Stimulated activated naive CD8-positive, alpha-beta T cell treated with anti-CD3 and anti-CD28 coated beads, Interleukin-15, amount 100 ng/mL, for 72 hours (primary cell): ENCODE measurements at regions not wholly inside any gene's neighbourhood (a gene's known extent, or its start where the extent isn't known, plus 50 kb on each side); places are given as distances from the start of the nearest gene placed in this dataset.
"Not testable (repeated sequence)": the region's sequence is repeated elsewhere in the genome, so short reads cannot be mapped to it uniquely, and the experiment has no call there.

Source experiments
- ATAC-seq: fragments of 150-1000 bp; cut with Tn5 transposase; 2 replicates; pipeline ENCODE4 v1.10.0; 2021; ENCODE audit warnings: mild to moderate bottlenecking, moderate library complexity
- DNase-seq, 2 donors: peaks; one replicate each; pipeline ENCODE4 v3.0.0; 2021 to 2022
- H3K27ac Mint-ChIP-seq, 2 donors: one replicate each; pipeline ENCODE4 v1.8.0; 2022; ENCODE audit warnings: mild to moderate bottlenecking in 2 of 2, mixed read lengths in 2 of 2, moderate library complexity in 2 of 2
- H3K27me3 Mint-ChIP-seq: one replicate; pipeline ENCODE4 v1.8.0; 2022; ENCODE audit warnings: mixed read lengths
- H3K4me1 Mint-ChIP-seq: one replicate; pipeline ENCODE4 v1.8.0; 2022; ENCODE audit warnings: mild to moderate bottlenecking, mixed read lengths
- H3K4me3 Mint-ChIP-seq, 2 donors: one replicate each; pipeline ENCODE4 v1.8.0; 2022; ENCODE audit warnings: mild to moderate bottlenecking in 2 of 2, mixed read lengths in 2 of 2, moderate library complexity in 1 of 2
- H3K9me3 Mint-ChIP-seq, 2 donors: one replicate each; pipeline ENCODE4 v1.8.0; 2022; ENCODE audit warnings: mixed read lengths in 2 of 2

DNA sequence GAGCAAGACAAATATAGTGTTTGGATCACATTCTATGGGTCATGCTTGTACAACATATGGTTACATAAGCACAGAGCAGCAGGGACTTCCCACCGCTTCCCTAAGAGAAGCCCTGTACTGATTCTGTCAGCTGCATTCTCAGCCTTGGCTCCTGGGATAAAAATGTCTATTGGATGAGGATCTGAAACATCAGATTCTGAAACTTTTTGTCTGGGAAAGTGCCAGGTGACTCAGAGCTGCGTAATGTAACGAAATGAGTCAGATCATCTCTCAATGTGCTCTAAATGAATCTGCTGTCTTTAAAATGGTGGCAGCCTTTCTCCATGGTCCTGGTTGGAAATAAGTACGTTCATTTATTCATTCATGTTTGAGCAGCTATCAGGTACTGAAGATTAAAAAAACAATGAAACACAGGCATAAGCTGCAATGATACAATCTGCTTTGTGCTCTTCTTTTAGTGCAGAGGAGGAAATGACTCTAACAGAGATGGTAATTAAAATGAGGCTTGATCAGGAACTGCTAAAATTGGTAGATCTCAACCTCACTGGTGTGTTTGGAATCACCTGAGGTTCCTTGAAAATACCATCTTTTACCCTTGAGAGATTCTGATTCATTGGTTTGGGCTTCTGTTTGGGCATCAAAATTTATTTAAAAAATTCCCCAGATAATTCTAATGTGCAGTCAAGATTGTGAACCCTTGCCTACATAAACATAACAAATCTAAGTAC, 99.1 kb upstream of the NAP1L1 start:
- no peak overlapping the region for H3K27ac Mint-ChIP-seq
- DNase-seq (peak; percentile 16 to 51), ATAC-seq (peak; percentile 84)
- H3K4me3 Mint-ChIP-seq = no peak overlapping the region
- H3K9me3 Mint-ChIP-seq = no peaks in the 10 kb centered on the region
- peaks cover 53% of the 10 kb centered on the region for H3K27me3 Mint-ChIP-seq
- H3K4me1 Mint-ChIP-seq = peaks cover 13% of the 10 kb centered on the region

DNA sequence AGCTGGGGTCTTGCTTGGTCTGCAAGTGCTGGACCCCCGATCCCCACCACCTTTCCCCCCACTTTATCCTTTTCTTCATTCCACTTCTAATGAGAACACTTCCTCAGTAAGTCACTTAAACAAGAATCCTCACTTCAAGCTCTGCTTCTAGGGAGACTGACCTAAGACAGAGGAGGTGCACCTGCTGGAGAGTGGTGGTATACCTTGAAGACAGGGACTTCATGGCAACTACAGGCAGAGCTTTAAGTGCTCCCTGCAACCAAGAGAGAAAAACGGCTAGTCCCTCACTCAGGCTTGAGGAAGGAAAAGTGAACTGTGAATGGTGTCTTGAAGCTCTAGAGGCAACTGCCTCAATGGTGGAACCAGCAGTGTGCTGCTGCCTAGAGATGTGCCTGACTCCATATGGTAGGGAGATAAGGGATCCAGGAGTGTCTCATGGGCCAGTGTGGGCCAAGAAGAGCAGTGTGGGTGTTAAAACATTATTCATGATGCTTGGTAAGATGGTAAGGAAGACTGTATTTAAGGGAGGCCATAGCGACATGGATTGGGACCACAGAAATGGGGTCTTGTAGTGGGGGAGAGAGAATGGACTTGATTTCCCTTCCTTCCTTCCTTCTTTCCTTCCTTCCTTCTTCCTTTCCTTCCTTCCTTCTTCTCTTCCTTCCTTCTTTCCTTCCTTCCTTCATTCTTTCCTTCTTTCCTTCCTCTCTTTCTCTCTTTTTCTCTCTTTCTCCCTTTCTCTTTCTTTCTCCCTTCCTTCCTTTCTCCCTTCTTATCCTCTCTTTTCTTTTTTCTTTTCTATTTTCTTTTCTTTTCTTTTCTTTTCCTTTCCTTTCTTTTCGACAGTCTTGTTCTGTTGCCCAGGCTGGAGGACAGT, 96.2 kb upstream of the NAP1L1 start:
- ATAC-seq = peak; percentile 48
- Mint-ChIP-seq H3K4me1 (peaks cover 13% of the 10 kb centered on the region), H3K27me3 (peaks cover 30% of the 10 kb centered on the region)

DNA sequence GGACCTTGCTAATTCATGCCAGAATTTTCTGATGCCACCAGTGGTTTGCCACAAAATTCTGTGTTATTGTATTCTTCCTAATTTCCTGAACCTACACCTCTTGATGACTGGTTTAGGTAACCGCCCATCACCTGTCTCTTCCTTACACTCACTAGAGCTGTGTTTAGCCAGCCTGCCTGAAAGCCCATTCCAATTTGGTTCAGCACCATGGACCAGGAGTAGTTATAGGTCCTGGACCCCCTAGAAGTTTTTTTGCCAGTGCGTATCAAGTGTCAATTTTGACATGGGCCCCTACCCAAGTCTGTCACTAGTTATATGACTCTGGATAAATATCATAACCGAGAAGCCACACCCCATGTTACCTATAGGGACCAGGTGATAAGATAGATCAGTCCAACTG, 94.0 kb upstream of the NAP1L1 start:
- no peak overlapping the region for H3K4me3 Mint-ChIP-seq
- ATAC-seq (no peak), DNase-seq (no peak)
- peaks cover 8% of the 10 kb centered on the region for H3K4me1 Mint-ChIP-seq
- H3K27me3 Mint-ChIP-seq = peaks cover 24% of the 10 kb centered on the region
- H3K27ac Mint-ChIP-seq = peak overlapping the region in 1 of 2 donors; percentile 14
- no peaks in the 10 kb centered on the region for H3K9me3 Mint-ChIP-seq

More for the DNA sequence above, 96.2 kb upstream of the NAP1L1 start:
- no peak for DNase-seq
- Mint-ChIP-seq H3K9me3 (no peaks in the 10 kb centered on the region), H3K4me3 (no peak overlapping the region), H3K27ac (peak overlapping the region in 1 of 2 donors; percentile 67)

DNA sequence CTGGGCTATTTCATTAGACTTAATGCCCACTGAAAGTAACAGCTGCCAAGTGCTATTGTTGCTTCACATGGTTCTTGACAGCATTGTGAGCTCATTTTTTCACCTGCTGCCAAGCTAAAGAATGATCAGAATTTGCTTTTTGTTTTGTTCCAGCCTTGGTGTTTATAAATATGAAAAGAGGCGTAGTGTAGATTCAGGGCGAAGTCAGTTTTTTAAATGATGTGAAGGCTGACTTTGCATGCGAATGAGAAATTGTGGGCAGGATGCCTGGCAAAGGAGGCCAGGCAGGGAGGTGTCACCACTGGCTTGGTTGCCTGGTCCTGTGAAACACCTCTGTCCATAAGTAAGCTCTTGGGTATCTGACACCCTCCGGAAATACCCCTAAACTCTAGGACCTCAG, 93.3 kb upstream of the NAP1L1 start:
- ATAC-seq (no peak), DNase-seq (no peak)
- Mint-ChIP-seq H3K4me1 (peaks cover 2% of the 10 kb centered on the region), H3K4me3 (no peak overlapping the region), H3K9me3 (no peaks in the 10 kb centered on the region), H3K27me3 (peaks cover 24% of the 10 kb centered on the region), H3K27ac (no peak overlapping the region)

DNA sequence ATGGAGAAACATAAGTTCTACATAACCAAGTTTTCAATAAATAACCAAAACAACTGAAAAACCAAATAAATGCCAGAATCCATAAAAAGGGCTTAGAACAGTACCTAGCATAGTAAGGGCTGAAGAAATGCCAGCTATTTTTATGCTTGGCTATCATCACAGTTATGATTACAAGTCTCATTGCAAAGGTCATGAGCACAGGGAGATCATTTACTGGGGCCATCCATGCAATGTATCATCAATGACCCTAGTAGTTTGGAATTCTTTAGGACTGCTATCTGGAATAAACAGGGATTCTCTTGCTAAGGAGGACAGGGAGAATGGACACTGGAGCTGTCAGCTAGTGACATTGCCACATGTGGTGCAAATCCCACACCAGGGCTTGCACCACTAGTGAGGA, 92.5 kb upstream of the NAP1L1 start:
- ATAC-seq = no peak
- Mint-ChIP-seq H3K27ac (no peak overlapping the region), H3K27me3 (peaks cover 25% of the 10 kb centered on the region), H3K9me3 (no peaks in the 10 kb centered on the region), H3K4me3 (no peak overlapping the region), H3K4me1 (no peaks in the 10 kb centered on the region)
- no peak for DNase-seq

DNA sequence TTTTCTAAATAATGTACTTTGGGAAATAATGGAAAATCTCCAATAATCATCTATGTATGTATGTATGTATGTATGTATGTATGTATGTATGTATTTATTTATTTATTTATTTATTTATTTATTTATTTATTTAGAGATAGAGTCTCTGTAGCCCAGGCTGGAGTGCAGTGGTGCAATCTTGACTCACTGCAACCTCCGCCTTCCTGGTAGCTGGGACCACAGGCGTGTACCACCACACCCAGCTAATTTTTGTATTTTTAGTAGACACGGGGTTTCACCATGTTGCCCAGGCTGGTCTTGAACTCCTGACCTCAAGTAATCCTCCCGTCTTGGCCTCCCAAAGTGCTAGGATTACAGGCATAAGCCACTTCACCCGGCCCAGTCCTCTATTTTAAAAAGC, 91.5 kb upstream of the NAP1L1 start:
- peaks cover 34% of the 10 kb centered on the region for H3K27me3 Mint-ChIP-seq
- ATAC-seq, H3K4me3 Mint-ChIP-seq, H3K27ac Mint-ChIP-seq, H3K9me3 Mint-ChIP-seq, DNase-seq, H3K4me1 Mint-ChIP-seq: not testable (repeated sequence)

DNA sequence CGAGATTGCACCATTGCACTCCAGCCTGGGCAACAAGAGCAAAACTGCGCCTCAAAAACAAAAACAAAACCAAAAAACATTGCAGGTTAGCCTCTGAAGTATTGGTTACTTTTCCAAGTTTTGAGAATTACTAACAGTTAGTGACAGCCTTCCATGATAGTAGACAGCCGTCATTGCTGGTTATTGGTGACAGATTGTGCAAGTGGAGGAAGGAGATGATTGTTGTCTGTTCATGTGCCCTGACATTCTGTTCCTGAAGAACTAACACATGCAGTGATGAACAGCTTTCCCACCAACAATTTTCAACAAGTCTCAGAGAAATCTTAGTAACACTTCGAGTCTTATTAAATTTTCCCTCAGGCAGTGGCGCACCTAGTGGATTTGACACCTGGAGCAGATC, 89.3 kb upstream of the NAP1L1 start:
- Mint-ChIP-seq H3K9me3 (peaks cover 0 to 4% of the 10 kb centered on the region in 2 donors), H3K4me1 (no peaks in the 10 kb centered on the region), H3K27me3 (peaks cover 56% of the 10 kb centered on the region), H3K27ac (no peak overlapping the region), H3K4me3 (no peak overlapping the region)
- ATAC-seq (no peak), DNase-seq (no peak)

DNA sequence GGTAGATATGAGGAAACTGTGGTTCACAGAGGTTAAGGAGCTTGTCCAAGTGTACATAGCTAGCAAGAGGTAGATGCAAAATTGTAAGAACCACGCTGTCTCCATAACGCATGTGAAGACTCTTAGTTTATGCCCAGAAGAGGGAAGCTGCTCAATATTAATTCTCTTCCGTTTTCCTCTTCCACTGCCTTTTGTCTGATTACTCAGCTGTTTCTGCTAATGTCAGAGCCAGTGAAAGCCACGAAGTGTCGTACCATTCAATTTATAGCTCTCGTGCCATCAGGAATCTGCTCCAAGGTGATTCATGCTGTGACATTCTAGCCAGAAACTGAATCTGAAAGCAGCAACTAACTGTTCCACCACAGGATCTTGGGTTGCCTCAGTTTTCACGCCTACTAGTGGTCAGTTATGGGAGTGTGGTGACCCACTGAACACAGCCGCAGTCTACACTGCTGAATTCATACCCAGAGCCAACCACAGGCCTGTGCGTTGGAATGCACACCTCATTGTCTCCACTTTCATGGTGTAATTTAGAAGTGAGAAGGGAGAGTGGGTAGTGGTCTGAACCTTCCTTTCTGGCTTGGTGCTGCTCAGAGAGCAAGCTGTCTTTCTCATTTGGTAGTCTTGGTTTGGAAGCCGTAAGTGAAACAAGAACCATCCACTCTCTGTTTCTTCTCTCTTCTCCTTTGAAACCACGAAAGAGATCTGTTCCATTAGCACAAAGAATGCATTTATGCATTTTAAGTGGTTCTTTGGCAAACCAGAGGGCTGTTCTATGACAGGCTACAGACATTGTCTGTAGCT, 74.2 kb upstream of the NAP1L1 start:
- Mint-ChIP-seq H3K27ac (peak overlapping the region; percentile 52 to 77), H3K4me3 (peak overlapping the region; percentile 21 to 43), H3K9me3 (peaks cover under 1% of the 10 kb centered on the region in 2 donors), H3K27me3 (no peaks in the 10 kb centered on the region), H3K4me1 (peaks cover 25% of the 10 kb centered on the region)
- peak; percentile 99 for ATAC-seq
- peak; percentile 90 to 95 for DNase-seq

DNA sequence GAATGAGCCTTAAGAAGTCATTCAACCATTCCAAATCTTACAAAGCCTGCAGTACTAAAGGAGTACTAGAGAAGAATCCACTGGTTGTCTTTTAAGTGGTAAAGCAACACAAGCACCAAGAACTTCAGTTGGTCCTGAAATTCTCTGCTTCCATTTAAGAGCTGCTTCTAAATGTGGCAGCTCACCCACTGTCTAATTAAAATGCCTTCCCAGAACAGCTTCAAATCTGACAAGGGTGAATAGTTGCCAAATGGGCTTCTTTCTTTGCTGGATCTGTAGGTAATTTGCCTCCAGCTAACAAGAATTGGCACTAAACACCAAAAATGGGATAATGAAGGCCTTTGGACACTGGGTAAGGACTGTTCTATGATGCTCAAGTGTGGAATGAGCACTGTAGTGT, 72.2 kb upstream of the NAP1L1 start:
- Mint-ChIP-seq H3K4me1 (peaks cover 33% of the 10 kb centered on the region), H3K9me3 (peaks cover 5 to 6% of the 10 kb centered on the region in 2 donors), H3K4me3 (no peak overlapping the region), H3K27me3 (no peaks in the 10 kb centered on the region), H3K27ac (no peak overlapping the region)
- ATAC-seq (no peak), DNase-seq (no peak)

DNA sequence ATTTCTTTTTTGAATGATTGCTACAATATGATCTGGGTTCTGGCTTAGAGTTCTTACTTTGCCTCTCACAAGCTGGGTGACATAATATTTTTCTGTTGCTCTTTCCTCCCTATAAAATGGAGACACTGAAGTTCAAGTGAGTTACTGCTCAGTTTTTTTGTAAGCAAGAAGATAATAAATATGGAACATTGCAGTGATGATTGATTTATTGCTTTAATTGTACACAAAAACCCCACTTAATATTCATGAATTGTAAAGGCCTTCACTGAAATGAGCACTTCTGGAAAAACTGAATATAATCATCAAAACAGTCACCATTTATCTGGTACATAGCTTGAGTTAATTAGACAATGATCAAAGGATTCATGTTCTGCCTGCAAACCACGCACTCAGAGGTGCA, 71.8 kb upstream of the NAP1L1 start:
- ATAC-seq = no peak
- Mint-ChIP-seq H3K9me3 (peaks cover 5 to 6% of the 10 kb centered on the region in 2 donors), H3K27ac (no peak overlapping the region), H3K4me1 (peaks cover 33% of the 10 kb centered on the region), H3K27me3 (no peaks in the 10 kb centered on the region), H3K4me3 (no peak overlapping the region)
- DNase-seq = no peak

DNA sequence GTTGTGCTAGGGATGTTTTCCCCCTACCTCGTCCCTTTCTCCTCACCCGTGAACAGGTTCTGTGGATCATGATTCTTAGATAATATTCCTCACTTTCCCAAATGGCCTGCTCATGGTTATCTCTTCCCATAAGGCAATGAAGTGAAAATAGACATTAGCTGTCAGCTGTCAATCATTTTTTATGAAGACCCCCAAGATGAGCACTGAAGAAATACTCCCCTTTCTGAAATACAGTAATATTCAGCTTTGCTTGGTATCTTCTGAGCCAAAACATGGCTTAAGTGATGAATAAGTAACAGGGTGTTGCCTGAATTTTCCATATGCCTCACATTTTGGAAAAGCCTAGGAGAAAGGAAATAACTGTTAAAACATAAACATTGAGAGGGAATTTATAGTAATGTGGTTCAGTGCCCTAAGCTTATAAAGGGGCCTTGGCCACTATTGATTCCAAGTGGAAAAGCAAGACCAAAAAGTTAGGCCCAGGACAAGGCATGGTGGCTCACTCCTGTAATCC, 70.7 kb upstream of the NAP1L1 start:
- Mint-ChIP-seq H3K9me3 (peaks cover 5 to 6% of the 10 kb centered on the region in 2 donors), H3K4me1 (peaks cover 33% of the 10 kb centered on the region), H3K4me3 (no peak overlapping the region), H3K27ac (no peak overlapping the region), H3K27me3 (no peaks in the 10 kb centered on the region)
- ATAC-seq = no peak
- DNase-seq = no peak

DNA sequence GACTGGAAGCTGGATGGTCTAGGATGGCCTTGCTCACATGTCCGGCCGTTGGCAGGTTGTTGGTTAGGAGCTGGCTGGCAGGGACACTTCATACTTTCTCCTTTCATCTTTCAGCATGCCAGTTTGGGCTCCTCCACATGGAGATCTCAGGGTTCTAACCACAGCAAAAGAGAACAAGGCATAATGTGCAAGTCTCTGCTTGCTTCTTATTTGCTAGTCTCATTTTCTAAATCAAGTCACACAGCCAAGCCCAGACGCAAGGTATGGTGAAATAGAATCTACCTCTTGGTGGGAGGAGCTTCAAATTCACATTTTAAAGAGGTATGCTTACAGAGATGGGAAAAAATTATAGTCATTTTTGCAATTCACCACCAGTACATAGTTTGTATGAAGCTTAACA, 69.1 kb upstream of the NAP1L1 start:
- DNase-seq (no peak), ATAC-seq (no peak)
- Mint-ChIP-seq H3K27ac (no peak overlapping the region), H3K27me3 (no peaks in the 10 kb centered on the region), H3K4me1 (peaks cover 18% of the 10 kb centered on the region), H3K4me3 (no peak overlapping the region), H3K9me3 (peaks cover 5 to 6% of the 10 kb centered on the region in 2 donors)

DNA sequence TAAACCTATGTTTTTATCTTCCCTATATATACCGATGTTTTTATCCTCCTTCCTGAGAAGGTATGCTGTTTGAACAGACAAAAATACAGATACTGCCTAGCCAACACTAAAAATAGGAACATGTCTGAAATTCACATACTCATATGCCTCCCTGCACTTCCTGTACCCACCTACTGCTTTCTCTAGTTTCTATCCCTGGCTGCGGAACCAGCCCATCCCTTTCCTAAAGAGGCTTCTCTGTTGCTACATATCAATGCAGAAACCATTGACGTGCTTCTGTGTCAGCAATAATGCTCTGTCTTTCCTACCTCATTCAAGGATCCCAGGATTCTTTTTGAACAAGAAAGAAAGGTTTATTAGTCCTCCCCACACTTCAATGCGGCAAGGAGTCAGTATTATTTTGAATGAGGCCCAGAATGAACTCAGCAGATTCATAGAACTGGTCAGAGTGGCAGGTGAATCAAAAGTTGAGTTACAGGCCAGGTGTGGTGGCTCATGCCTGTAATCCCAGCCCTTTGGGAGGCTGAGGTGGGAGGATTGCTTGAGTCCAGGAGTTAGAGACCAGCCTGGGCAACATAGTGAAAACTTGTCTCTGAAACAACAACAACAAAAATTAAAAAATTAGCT, 67.8 kb upstream of the NAP1L1 start:
- DNase-seq = no peak
- Mint-ChIP-seq H3K27ac (no peak overlapping the region), H3K4me3 (peak overlapping the region in 1 of 2 donors; percentile 35), H3K27me3 (no peaks in the 10 kb centered on the region), H3K4me1 (peaks cover 13% of the 10 kb centered on the region), H3K9me3 (peaks cover 6 to 9% of the 10 kb centered on the region in 2 donors)
- ATAC-seq = peak; percentile 62

DNA sequence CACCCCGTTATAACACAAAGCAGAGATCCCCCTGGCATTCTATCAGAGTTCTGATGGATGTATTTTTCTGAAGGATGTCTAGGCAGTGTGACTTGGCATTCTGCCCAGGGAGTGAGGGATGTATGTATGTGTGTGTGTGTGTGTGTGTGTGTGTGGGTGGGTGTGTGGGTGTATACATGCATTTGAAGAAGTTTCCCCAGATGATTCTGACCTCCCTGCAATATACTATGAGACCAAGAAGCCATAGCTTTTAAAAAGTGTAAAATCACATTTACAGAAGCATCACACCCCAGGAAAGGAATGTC, 59.7 kb upstream of the NAP1L1 start:
- ATAC-seq = no peak
- no peak overlapping the region for H3K27ac Mint-ChIP-seq
- H3K4me3 Mint-ChIP-seq = peak overlapping the region in 1 of 2 donors; percentile 5

More for the DNA sequence above, 59.7 kb upstream of the NAP1L1 start:
- Mint-ChIP-seq H3K27me3 (no peaks in the 10 kb centered on the region), H3K4me1 (peaks cover 18% of the 10 kb centered on the region), H3K9me3 (peaks cover 0 to 4% of the 10 kb centered on the region in 2 donors)
- DNase-seq = no peak
